ENCODE measurements at regions not wholly inside any gene's neighbourhood (a gene's known extent, or its start where the extent isn't known, plus 50 kb on each side); places are given as distances from the start of the nearest gene placed in this dataset.

GRCh38 chr3:177731644-177732268, 534.5 kb upstream of the TBL1XR1 start:
- H3K36me3 ChIP-seq (ENCODE audit: control insufficient read depth, insufficient read depth, low read length) = no peaks in the 10 kb centered on the region
- Mint-ChIP-seq H3K4me1 (ENCODE audit: low read depth, unreplicated experiment) (no peaks in the 10 kb centered on the region), H3K4me3 (ENCODE audit: unreplicated experiment) (no peak overlapping the region), H3K27me3 (ENCODE audit: insufficient read depth, unreplicated experiment) (no peaks in the 10 kb centered on the region), H3K9me3 (ENCODE audit: unreplicated experiment) (peaks cover under 1% of the 10 kb centered on the region), H3K36me3 (ENCODE audit: insufficient read depth, unreplicated experiment) (no peaks in the 10 kb centered on the region), H3K27ac (ENCODE audit: unreplicated experiment) (no peak overlapping the region)
- no peaks in the 10 kb centered on the region for H3K4me1 ChIP-seq
- TF ChIP-seq CTCF (IDR thresholded peaks at IDR 0.05; ENCODE audit: insufficient read depth in 1 of 2, low read depth in 1 of 2, low read length in 1 of 2, severe bottlenecking in 1 of 2, unreplicated experiment in 1 of 2) = no peak
- intact Hi-C loops (cut with micrococcal nuclease; ENCODE audit: unreplicated experiment) = no loop called here
- POLR2A ChIA-PET = no interaction called here
- no peak overlapping the region for H3K4me3 ChIP-seq (ENCODE audit: low read depth, low read length)
- DNase-seq = no peak
- CTCF ChIA-PET = no interaction called here
- no peaks in the 10 kb centered on the region for H3K9me3 ChIP-seq
- no TSS peak for BruUV-seq (replicated peaks)
- H3K27me3 ChIP-seq (replicated peaks; ENCODE audit: control insufficient read depth, insufficient read depth, low read length) = no peaks in the 10 kb centered on the region

GRCh38 chr3:177733233-177733632, 536.0 kb upstream of the TBL1XR1 start:
- Histone ChIP-seq H3K4me1 (no peaks in the 10 kb centered on the region), H3K9me3 (no peaks in the 10 kb centered on the region), H3K27me3 (replicated peaks; ENCODE audit: control insufficient read depth, insufficient read depth, low read length) (no peaks in the 10 kb centered on the region), H3K36me3 (ENCODE audit: control insufficient read depth, insufficient read depth, low read length) (no peaks in the 10 kb centered on the region), H3K4me3 (ENCODE audit: low read depth, low read length) (no peak overlapping the region)
- H3K4me3 Mint-ChIP-seq (ENCODE audit: unreplicated experiment) = no peak overlapping the region
- ChIA-PET CTCF (no interaction called here), POLR2A (no interaction called here)
- TF ChIP-seq CTCF (IDR thresholded peaks at IDR 0.05; ENCODE audit: insufficient read depth in 1 of 2, low read depth in 1 of 2, low read length in 1 of 2, severe bottlenecking in 1 of 2, unreplicated experiment in 1 of 2) = no peak
- no peaks in the 10 kb centered on the region for H3K27me3 Mint-ChIP-seq (ENCODE audit: insufficient read depth, unreplicated experiment)
- DNase-seq = no peak
- intact Hi-C loops (cut with micrococcal nuclease; ENCODE audit: unreplicated experiment) = no loop called here
- BruUV-seq (replicated peaks) = no TSS peak
- no peaks in the 10 kb centered on the region for H3K9me3 Mint-ChIP-seq (ENCODE audit: unreplicated experiment)
- H3K4me1 Mint-ChIP-seq (ENCODE audit: low read depth, unreplicated experiment) = no peaks in the 10 kb centered on the region
- H3K36me3 Mint-ChIP-seq (ENCODE audit: insufficient read depth, unreplicated experiment) = peaks cover 5% of the 10 kb centered on the region
- no peak overlapping the region for H3K27ac Mint-ChIP-seq (ENCODE audit: unreplicated experiment)

- no peak overlapping the region for H3K27ac Mint-ChIP-seq (ENCODE audit: unreplicated experiment)
- intact Hi-C loops (cut with micrococcal nuclease; ENCODE audit: unreplicated experiment) = no loop called here
- BruUV-seq (replicated peaks) = no TSS peak
- H3K4me1 Mint-ChIP-seq (ENCODE audit: low read depth, unreplicated experiment) = no peaks in the 10 kb centered on the region
- Histone ChIP-seq H3K9me3 (no peaks in the 10 kb centered on the region), H3K4me3 (ENCODE audit: low read depth, low read length) (no peak overlapping the region), H3K27me3 (replicated peaks; ENCODE audit: control insufficient read depth, insufficient read depth, low read length) (no peaks in the 10 kb centered on the region), H3K4me1 (no peaks in the 10 kb centered on the region), H3K36me3 (ENCODE audit: control insufficient read depth, insufficient read depth, low read length) (no peaks in the 10 kb centered on the region)
- H3K9me3 Mint-ChIP-seq (ENCODE audit: unreplicated experiment) = no peaks in the 10 kb centered on the region
- ChIA-PET CTCF (no interaction called here), POLR2A (no interaction called here)
- TF ChIP-seq CTCF (IDR thresholded peaks at IDR 0.05; ENCODE audit: insufficient read depth in 1 of 2, low read depth in 1 of 2, low read length in 1 of 2, severe bottlenecking in 1 of 2, unreplicated experiment in 1 of 2) = no peak
- no peaks in the 10 kb centered on the region for H3K27me3 Mint-ChIP-seq (ENCODE audit: insufficient read depth, unreplicated experiment)
- peaks cover 5% of the 10 kb centered on the region for H3K36me3 Mint-ChIP-seq (ENCODE audit: insufficient read depth, unreplicated experiment)
- no peak for DNase-seq
- no peak overlapping the region for H3K4me3 Mint-ChIP-seq (ENCODE audit: unreplicated experiment)
Observed at GRCh38 chr3:177733936-177734335, 536.7 kb upstream of the TBL1XR1 start.

Data from Caco-2 (cell line).